GM23248 (cell line): ENCODE measurements at regions not wholly inside any gene's neighbourhood (a gene's known extent, or its start where the extent isn't known, plus 50 kb on each side); places are given as distances from the start of the nearest gene placed in this dataset.

ENCODE experiments used
- EZH2 ChIP-seq: fragments of 200-600 bp; sonication (generic); IDR thresholded peaks from 2 replicates; pipeline ENCODE4 v1.6.1; 2018; ENCODE audit warnings: antibody characterized with exemption, mild to moderate bottlenecking; ENCODE audit not compliant: insufficient read depth, poor library complexity, severe bottlenecking
- EZH2phosphoT487 ChIP-seq: fragments of 200-600 bp; sonication (generic); IDR thresholded peaks from 2 replicates; pipeline ENCODE4 v1.6.1; 2018; ENCODE audit warnings: antibody characterized with exemption, moderate library complexity, mild to moderate bottlenecking, low read depth; ENCODE audit not compliant: insufficient read depth

DNA sequence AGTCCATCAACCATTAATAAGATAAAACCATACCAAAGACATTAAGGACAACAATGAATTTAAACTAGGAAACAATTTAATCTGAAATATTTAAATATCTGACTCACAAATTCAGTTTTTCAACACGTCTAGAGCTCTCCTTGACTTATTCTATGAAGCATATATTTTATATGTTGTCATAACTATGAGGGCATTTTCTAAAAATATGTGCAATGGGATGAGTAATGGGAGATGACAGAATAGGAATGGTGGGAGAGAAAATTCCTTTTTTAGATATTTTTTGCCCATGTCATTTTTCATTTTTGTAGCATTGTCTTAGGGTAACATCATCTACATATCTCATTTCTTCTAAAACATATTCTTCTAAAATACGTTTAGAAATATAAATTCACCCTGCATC is 79.2 kb upstream of the CDH2 start:
- TF ChIP-seq EZH2phosphoT487 (no peak), EZH2 (no peak)
